NCI-H2107 treated with DMSO at 0.1 percent for 48 hours (cell line): ENCODE measurements at regions not wholly inside any gene's neighbourhood (a gene's known extent, or its start where the extent isn't known, plus 50 kb on each side); places are given as distances from the start of the nearest gene placed in this dataset.

ENCODE experiments used
- DNase-seq: peaks from one replicate; lab custom pipeline; 2025; ENCODE audit not compliant: unreplicated experiment; lab: John Stamatoyannopoulos, UW

- DNase-seq, result no peak
Observed at GRCh38 chr15:70431854-70432253, 331.5 kb downstream of the UACA start.

GRCh38 chr15:70430069-70430468 is 332.4 kb upstream of the TLE3 start:
- DNase-seq, result no peak

GRCh38 chr15:70429056-70429722 is 331.5 kb upstream of the TLE3 start:
- DNase-seq, result no peak

GRCh38 chr15:70428211-70428822 is 330.6 kb upstream of the TLE3 start:
- no peak for DNase-seq

- no peak for DNase-seq
Observed at GRCh38 chr15:70427167-70428120, 329.7 kb upstream of the TLE3 start.

GRCh38 chr15:70426096-70426821 is 328.5 kb upstream of the TLE3 start:
- no peak for DNase-seq

GRCh38 chr15:70424937-70425411 is 327.3 kb upstream of the TLE3 start:
- no peak for DNase-seq

GRCh38 chr15:70423267-70423666 is 325.6 kb upstream of the TLE3 start:
- DNase-seq, result no peak

GRCh38 chr15:70422342-70422741 is 324.6 kb upstream of the TLE3 start:
- no peak for DNase-seq

- DNase-seq, result peak; percentile 90
Observed at GRCh38 chr15:70420948-70421482, 323.3 kb upstream of the TLE3 start.

- no peak for DNase-seq
Observed at GRCh38 chr15:70420086-70420947, 322.6 kb upstream of the TLE3 start.

- DNase-seq, result no peak
Observed at GRCh38 chr15:70418943-70419342, 321.2 kb upstream of the TLE3 start.

- no peak for DNase-seq
Observed at GRCh38 chr15:70417535-70417934, 319.8 kb upstream of the TLE3 start.

- DNase-seq, result no peak
Observed at GRCh38 chr15:70416829-70417228, 319.1 kb upstream of the TLE3 start.

GRCh38 chr15:70415398-70415797 is 317.7 kb upstream of the TLE3 start:
- peak; percentile 47 for DNase-seq

- no peak for DNase-seq
Observed at GRCh38 chr15:70414626-70415025, 316.9 kb upstream of the TLE3 start.

GRCh38 chr15:70412794-70413193 is 315.1 kb upstream of the TLE3 start:
- DNase-seq, result peak; percentile 60

GRCh38 chr15:70411143-70411863 is 313.6 kb upstream of the TLE3 start:
- DNase-seq, result no peak

- DNase-seq, result no peak
Observed at GRCh38 chr15:70410371-70410985, 312.8 kb upstream of the TLE3 start.
